IMR-90 (cell line): ENCODE measurements at regions not wholly inside any gene's neighbourhood (a gene's known extent, or its start where the extent isn't known, plus 50 kb on each side); places are given as distances from the start of the nearest gene placed in this dataset.

Experiments used
- ATAC-seq: fragments of 200-7000 bp; cut with Tn5 transposase; 2 replicates; pipeline ENCODE4 v1.9.1; 2020; ENCODE audit warnings: low read depth, mild to moderate bottlenecking, moderate library complexity
- BruUV-seq: library from RNA; stranded (reverse); fragments of 400-500 nt; replicated peaks from 2 replicates; lab custom pipeline; 2021; lab: Mats Ljungman, UMichigan
- CTCF ChIA-PET: fragments of 300-600 bp; formaldehyde crosslinking; extraction: SDS; loops from one replicate; lab custom pipeline; 2021; ENCODE audit warnings: antibody characterized with exemption; lab: Yijun Ruan, JAX
- POLR2A ChIA-PET: fragments of 300-600 bp; sonication (Branson Sonifier 250); formaldehyde crosslinking; loops from one replicate; lab custom pipeline; 2022; ENCODE audit warnings: antibody characterized with exemption; ENCODE audit not compliant: unreplicated experiment; lab: Charles Lee
- DNase-seq: peaks from one replicate; pipeline ENCODE4 v3.0.0; 2013
- H2AFZ ChIP-seq: replicated peaks from 2 replicates; pipeline ENCODE3; 2013; ENCODE audit warnings: low read length, mild to moderate bottlenecking; ENCODE audit not compliant: poor library complexity
- H2AK5ac ChIP-seq: 2 replicates; pipeline ENCODE4 v1.6.1; 2013; ENCODE audit warnings: low read depth, low read length, inconsistent platforms
- H2AK9ac ChIP-seq: replicated peaks from 2 replicates; pipeline ENCODE3; 2013; ENCODE audit warnings: mild to moderate bottlenecking, low read depth, low read length, moderate library complexity; ENCODE audit not compliant: poor library complexity
- H2BK120ac ChIP-seq: 2 replicates; pipeline ENCODE4 v1.6.1; 2013; ENCODE audit warnings: low read depth, low read length, inconsistent platforms
- H2BK15ac ChIP-seq: 3 replicates; pipeline ENCODE4 v1.6.1; 2013; ENCODE audit warnings: low read depth, low read length, inconsistent platforms
- H2BK20ac ChIP-seq: 2 replicates; pipeline ENCODE4 v1.6.1; 2013; ENCODE audit warnings: low read depth, mild to moderate bottlenecking, inconsistent platforms, low read length, moderate library complexity
- H2BK5ac ChIP-seq: 2 replicates; pipeline ENCODE4 v1.6.1; 2013; ENCODE audit warnings: mild to moderate bottlenecking, low read depth, low read length, inconsistent platforms; ENCODE audit not compliant: poor library complexity, severe bottlenecking
- H3K14ac ChIP-seq: replicated peaks from 2 replicates; pipeline ENCODE4 v1.6.1; 2013; ENCODE audit warnings: low read depth, low read length, inconsistent platforms
- H3K18ac ChIP-seq: 2 replicates; pipeline ENCODE4 v1.6.1; 2013; ENCODE audit warnings: low read depth, low read length, control low read depth
- H3K23ac ChIP-seq: 2 replicates; pipeline ENCODE4 v1.6.1; 2013; ENCODE audit warnings: low read depth, low read length, inconsistent platforms
- H3K27ac ChIP-seq: 2 replicates; pipeline ENCODE4 v1.5.1; 2013; ENCODE audit warnings: mild to moderate bottlenecking, control low read depth, low read length; ENCODE audit not compliant: insufficient read depth
- H3K27me3 ChIP-seq: 2 replicates; pipeline ENCODE4 v1.6.1; 2013; ENCODE audit warnings: low read length; ENCODE audit not compliant: control insufficient read depth, insufficient read depth
- H3K36me3 ChIP-seq: 2 replicates; pipeline ENCODE4 v1.6.1; 2013; ENCODE audit warnings: low read length, mixed read lengths; ENCODE audit not compliant: control insufficient read depth, insufficient read depth
- H3K4ac ChIP-seq: 2 replicates; pipeline ENCODE4 v1.6.1; 2013; ENCODE audit warnings: low read depth, low read length, inconsistent platforms
- H3K4me1 ChIP-seq: 2 replicates; pipeline ENCODE4 v1.6.1; 2013; ENCODE audit warnings: low read length, mixed read lengths; ENCODE audit not compliant: control insufficient read depth, insufficient read depth
- H3K4me2 ChIP-seq: 2 replicates; pipeline ENCODE4 v1.6.1; 2013; ENCODE audit warnings: low read depth, mild to moderate bottlenecking, control low read depth, low read length, moderate library complexity
- H3K4me3 ChIP-seq: 2 replicates; pipeline ENCODE4 v1.5.1; 2013; ENCODE audit warnings: low read depth, mild to moderate bottlenecking, control low read depth, low read length, moderate library complexity; ENCODE audit not compliant: insufficient read depth
- H3K56ac ChIP-seq: 2 replicates; pipeline ENCODE4 v1.6.1; 2013; ENCODE audit warnings: low read length, inconsistent platforms; ENCODE audit not compliant: insufficient read depth; ENCODE audit errors: extremely low read depth
- H3K79me1 ChIP-seq, 2 experiments: 2 replicates each; pipeline ENCODE4 v1.6.1; 2013; ENCODE audit warnings: low read length in 2 of 2, inconsistent platforms in 1 of 2, low read depth in 1 of 2
- H3K9ac ChIP-seq: 2 replicates; pipeline ENCODE4 v1.6.1; 2013; ENCODE audit warnings: low read depth, low read length, control low read depth
- H3K9me1 ChIP-seq: 2 replicates; pipeline ENCODE4 v1.6.1; 2013; ENCODE audit warnings: low read length, inconsistent platforms; ENCODE audit not compliant: insufficient read depth
- H3K9me3 ChIP-seq: 2 replicates; pipeline ENCODE4 v1.6.1; 2013; ENCODE audit warnings: low read length; ENCODE audit not compliant: control insufficient read depth, insufficient read depth
- H4K20me1 ChIP-seq: 2 replicates; pipeline ENCODE4 v1.6.1; 2013; ENCODE audit warnings: low read length, inconsistent platforms; ENCODE audit not compliant: insufficient read depth
- H4K5ac ChIP-seq: 2 replicates; pipeline ENCODE4 v1.6.1; 2013; ENCODE audit warnings: mild to moderate bottlenecking, low read depth, low read length, control low read depth
- H4K8ac ChIP-seq, 2 experiments: 2 replicates each; pipeline ENCODE4 v1.6.1; 2013; ENCODE audit warnings: low read depth in 2 of 2, low read length in 2 of 2, control low read depth in 1 of 2, inconsistent platforms in 1 of 2
- H4K91ac ChIP-seq: 2 replicates; pipeline ENCODE4 v1.6.1; 2013; ENCODE audit warnings: low read depth, low read length, inconsistent platforms; ENCODE audit not compliant: insufficient read depth
- RAD21 ChIP-seq: IDR thresholded peaks from 2 replicates; pipeline ENCODE4 v1.6.1; 2012; ENCODE audit warnings: low read length, improper control_type of control experiment
- WGBS, 2 experiments: methylation state at CpG; one replicate each; pipeline versions ENCODE4 v1.1.5 to v1.1.7; 2013; ENCODE audit warnings: missing lambda C conversion rate in 2 of 2; ENCODE audit not compliant: insufficient read length in 1 of 2; ENCODE audit errors: extremely low coverage in 2 of 2; 5-methylcytosine and 5-hydroxymethylcytosine counted together
- dilution Hi-C: fragments of 300-500 bp; cut with HindIII; formaldehyde crosslinking; loops from one replicate; pipeline ENCODE4 v1.14.3; 2018; ENCODE audit warnings: low sequenced_read_pairs; ENCODE audit not compliant: unreplicated experiment
- in situ Hi-C: fragments of 300-500 bp; cut with MboI; formaldehyde crosslinking; loops from 3 replicates; pipeline ENCODE4 v1.14.3; 2019; ENCODE audit warnings: low sequenced_read_pairs, inconsistent platforms, mixed read lengths
- intact Hi-C: fragments of 100-400 bp; cut with micrococcal nuclease; formaldehyde crosslinking; loops from 2 replicates; pipeline ENCODE4 v1.10.0; 2022
- TF ChIP-seq, protein P1 (sequence below): fragments of 150-350 bp; IDR thresholded peaks from 2 replicates; pipeline ENCODE4 v1.6.1; 2016; ENCODE audit warnings: low read depth, mild to moderate bottlenecking, low read length, moderate library complexity, borderline replicate concordance

DNA sequence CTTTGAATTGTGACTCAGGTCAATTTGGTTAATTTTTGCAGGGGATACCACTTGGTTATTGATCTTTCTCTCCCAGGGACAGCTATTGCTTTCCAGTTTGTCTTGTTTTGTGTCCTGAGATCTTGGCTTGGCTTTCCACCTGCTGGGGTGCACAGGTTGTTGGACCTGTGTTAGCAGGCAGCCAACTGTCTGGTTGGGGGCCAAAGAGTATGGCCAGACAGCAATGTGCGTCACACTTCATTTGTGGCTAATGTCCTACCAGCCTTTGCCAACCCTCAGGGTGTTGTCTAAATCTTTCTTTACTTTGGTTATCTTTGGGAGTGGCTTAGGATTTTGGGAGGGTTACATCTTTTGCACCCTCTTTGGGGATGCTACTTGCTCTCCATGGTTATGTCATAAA lies 494.9 kb upstream of the ATP2B1 start:
- Histone ChIP-seq H2BK20ac (no peak overlapping the region), H3K27me3 (no peaks in the 10 kb centered on the region), H4K5ac (no peak overlapping the region), H4K20me1 (no peaks in the 10 kb centered on the region), H3K18ac (no peak overlapping the region), H2AK5ac (no peak overlapping the region), H2AFZ (no peak overlapping the region), H3K9ac (no peak overlapping the region), H3K36me3 (no peaks in the 10 kb centered on the region), H2AK9ac (no peak overlapping the region), H2BK5ac (no peak overlapping the region), H3K27ac (no peak overlapping the region), H4K8ac (no peak overlapping the region), H3K9me1 (no peaks in the 10 kb centered on the region), H2BK15ac (no peak overlapping the region), H4K91ac (no peak overlapping the region), H3K9me3 (no peaks in the 10 kb centered on the region), H3K4me2 (no peak overlapping the region), H3K4ac (no peak overlapping the region), H3K14ac (no peak overlapping the region), H3K4me3 (no peak overlapping the region), H3K56ac (no peak overlapping the region), H3K23ac (no peak overlapping the region), H3K79me1 (no peaks in the 10 kb centered on the region), H3K4me1 (no peaks in the 10 kb centered on the region), H2BK120ac (no peak overlapping the region)
- ChIA-PET CTCF (interaction anchor here (0.7 kb wide), 1 partner anchor 28 kb away, joined by 3 read pairs; no protein-coding TSS in a partner anchor), POLR2A (no interaction called here)
- dilution Hi-C loops: no loop called here
- TF ChIP-seq RAD21: no peak
- TF ChIP-seq, protein P1, sequence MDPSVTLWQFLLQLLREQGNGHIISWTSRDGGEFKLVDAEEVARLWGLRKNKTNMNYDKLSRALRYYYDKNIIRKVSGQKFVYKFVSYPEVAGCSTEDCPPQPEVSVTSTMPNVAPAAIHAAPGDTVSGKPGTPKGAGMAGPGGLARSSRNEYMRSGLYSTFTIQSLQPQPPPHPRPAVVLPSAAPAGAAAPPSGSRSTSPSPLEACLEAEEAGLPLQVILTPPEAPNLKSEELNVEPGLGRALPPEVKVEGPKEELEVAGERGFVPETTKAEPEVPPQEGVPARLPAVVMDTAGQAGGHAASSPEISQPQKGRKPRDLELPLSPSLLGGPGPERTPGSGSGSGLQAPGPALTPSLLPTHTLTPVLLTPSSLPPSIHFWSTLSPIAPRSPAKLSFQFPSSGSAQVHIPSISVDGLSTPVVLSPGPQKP: no peak
- intact Hi-C loops: no loop called here
- in situ Hi-C loops: no loop called here
- no peak for DNase-seq
- BruUV-seq: no TSS peak
- ATAC-seq: no peak
- no CpG with 5 or more reads among the region's 1 CpG for WGBS, 2 experiments
